Astrocyte (in vitro differentiated cells and primary cell): ENCODE measurements at regions not wholly inside any gene's neighbourhood (a gene's known extent, or its start where the extent isn't known, plus 50 kb on each side); places are given as distances from the start of the nearest gene placed in this dataset.

Experiments used
- CTCF ChIP-seq: IDR thresholded peaks from 2 replicates; pipeline ENCODE4 v1.5.1; 2011; ENCODE audit warnings: low read depth, mild to moderate bottlenecking, inconsistent platforms, low read length, moderate library complexity; ENCODE audit not compliant: insufficient read depth
- EZH2 ChIP-seq: IDR thresholded peaks from 2 replicates; pipeline ENCODE4 v1.6.1; 2012; ENCODE audit warnings: mild to moderate bottlenecking, low read length, inconsistent platforms; ENCODE audit not compliant: insufficient read depth

- TF ChIP-seq EZH2 (no peak), CTCF (no peak)
Observed at GRCh38 chr6:66054967-66055366, 347.9 kb upstream of the EYS start.
